DMS79 treated with DMSO at 0.1 percent for 48 hours (cell line): ENCODE measurements at regions not wholly inside any gene's neighbourhood (a gene's known extent, or its start where the extent isn't known, plus 50 kb on each side); places are given as distances from the start of the nearest gene placed in this dataset.

Experiments
- DNase-seq: peaks from one replicate; lab custom pipeline; 2025; lab: John Stamatoyannopoulos, UW

DNA sequence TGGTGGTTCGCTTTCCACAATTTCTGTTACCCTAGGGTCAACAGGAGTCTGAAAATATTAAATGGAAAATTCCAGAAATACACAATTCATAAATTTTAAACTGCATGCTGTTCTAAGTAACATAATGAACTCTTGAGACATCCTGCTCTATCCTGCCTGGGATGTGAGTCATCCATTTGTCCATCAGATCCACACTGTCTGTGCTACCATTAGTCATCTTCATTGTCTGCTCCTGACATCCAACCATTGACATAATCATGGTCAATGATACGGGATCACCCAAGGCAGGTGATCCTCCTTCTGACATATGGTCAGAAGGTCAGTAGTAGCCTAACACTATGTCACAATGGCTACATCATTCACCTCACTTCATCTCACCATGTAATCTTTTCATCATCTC is 276.7 kb upstream of the KIF2A start:
- no peak for DNase-seq

DNA sequence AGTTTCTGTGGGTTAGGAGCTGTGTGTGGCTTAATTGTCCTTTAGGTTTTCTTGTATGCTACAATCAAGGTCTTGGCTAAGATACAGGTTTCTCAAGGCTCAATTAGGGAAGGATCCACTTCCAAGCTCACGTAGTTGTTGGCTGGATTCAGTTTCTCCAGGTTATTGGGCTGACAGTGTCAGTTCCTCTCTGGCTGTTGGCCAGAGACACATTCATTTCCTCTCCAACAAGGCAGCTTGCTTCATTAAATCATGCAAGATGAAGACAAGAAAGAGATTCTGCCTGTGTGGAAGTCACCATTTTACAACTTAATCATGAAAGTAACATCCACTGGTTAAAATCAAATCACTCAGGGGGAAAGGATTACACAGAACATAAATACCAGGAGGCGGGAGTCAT is 275.7 kb upstream of the KIF2A start:
- DNase-seq: no peak

DNA sequence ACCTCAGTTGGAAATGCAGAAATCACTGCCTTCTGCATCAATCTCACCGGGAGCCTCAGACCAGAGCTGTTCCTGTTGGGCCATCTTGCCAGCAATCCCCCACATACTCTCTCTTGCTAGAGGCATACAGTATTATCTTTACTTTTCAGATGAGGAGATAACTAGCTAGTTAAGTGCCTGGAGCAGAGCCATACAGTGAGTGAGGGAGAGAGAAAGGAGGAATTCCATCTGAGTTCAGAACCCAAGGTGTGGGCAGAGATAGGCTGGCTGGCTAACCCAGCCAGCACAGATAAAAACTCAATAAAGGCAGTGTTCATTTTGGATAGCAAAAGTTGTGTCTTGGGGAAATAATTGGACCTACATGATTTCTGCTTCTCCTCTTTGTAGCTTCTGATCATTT is 268.0 kb upstream of the KIF2A start:
- no peak for DNase-seq

- DNase-seq: no peak
These were observed 264.8 kb upstream of the KIF2A start for GRCh38 chr5:62041156-62041756.

DNA sequence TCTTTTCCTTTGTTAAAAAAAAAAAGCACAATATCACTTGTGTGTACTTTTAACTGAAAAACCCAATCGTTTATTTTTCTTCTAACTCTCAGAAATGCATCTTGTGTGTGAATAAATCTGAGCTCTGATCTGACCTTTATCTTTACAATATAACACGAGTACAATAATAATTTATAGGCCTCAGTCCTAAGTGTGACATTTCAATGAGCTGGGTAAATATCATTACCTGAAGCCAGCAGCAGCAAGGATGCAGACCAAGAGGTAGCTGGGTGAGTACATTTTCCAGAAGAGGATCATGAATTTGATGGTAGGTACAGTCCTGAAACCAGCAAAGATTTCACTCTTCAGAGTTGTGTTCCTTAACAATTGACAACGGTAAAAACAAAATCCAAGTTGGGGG is 264.0 kb upstream of the KIF2A start:
- no peak for DNase-seq

- DNase-seq: peak; percentile 7
These were observed 262.4 kb upstream of the KIF2A start for GRCh38 chr5:62043289-62044280.

DNA sequence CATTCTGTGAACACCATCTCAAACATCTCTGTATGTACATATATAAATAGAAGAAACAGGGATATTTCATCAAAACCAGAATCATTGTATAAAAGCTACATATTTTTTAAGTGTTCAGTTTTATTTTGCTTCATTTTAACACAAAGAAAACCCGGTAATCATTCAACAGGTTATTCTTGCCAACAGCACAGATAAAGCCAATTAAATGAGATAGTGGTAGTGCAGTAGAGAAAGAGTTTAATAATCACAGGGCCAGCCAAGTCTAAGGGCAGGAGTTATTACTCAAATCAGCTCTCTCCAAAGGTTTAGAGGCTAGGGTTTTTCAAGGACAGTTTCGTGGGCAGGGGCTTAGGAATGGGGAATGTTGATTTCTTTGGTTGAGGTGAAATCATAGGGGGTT is 261.0 kb upstream of the KIF2A start:
- DNase-seq: no peak

GRCh38 chr5:62046191-62046590 is 259.8 kb upstream of the KIF2A start:
- no peak for DNase-seq

GRCh38 chr5:62051747-62052146 is 254.3 kb upstream of the KIF2A start:
- no peak for DNase-seq

GRCh38 chr5:62059960-62060359 is 246.0 kb upstream of the KIF2A start:
- DNase-seq: no peak

- DNase-seq: no peak
These were observed 241.0 kb upstream of the KIF2A start for GRCh38 chr5:62065050-62065449.

- DNase-seq: no peak
These were observed 239.2 kb upstream of the KIF2A start for GRCh38 chr5:62066761-62067277.

DNA sequence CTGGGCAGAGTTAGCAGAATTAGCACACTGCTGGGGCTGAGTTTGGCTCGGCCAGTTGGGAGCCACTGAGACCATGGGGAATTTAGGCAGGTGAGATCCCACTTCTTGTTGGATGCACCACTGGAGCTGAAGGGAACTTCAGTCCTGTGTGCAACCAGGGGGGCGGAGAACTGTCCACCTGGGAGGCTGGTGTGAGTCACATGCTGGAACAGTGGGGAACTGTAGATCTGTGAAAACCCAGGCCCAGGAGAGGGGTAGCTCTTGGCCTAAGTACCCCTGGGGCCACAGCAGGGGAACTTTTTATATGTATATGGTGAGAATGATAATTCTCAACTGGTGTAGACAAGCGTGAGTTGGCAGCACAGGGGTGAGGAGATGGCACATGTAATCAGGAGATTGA is 237.5 kb upstream of the KIF2A start:
- DNase-seq: no peak

DNA sequence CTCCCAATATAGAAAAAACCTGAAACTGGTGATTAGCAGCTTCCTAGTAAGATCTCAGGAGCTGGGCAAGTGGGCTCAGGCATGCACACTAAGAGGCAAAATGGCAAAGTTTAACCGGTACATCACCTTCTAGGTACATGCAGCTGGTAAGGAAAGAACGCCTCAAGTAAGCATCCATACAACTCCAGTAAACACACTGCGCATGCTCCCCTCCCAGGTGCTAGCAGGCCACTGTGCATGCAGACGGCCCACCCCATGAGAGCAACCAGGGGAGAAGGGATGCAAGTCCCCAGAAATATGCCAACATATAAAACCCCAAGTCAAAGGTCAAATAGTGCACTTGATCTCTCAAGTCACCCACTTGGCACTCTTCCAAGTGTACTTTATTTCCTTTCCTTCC is 228.6 kb upstream of the KIF2A start:
- DNase-seq: no peak

- DNase-seq: no peak
These were observed 228.0 kb upstream of the KIF2A start for GRCh38 chr5:62077823-62078550.

- DNase-seq: no peak
These were observed 223.6 kb upstream of the KIF2A start for GRCh38 chr5:62082370-62082801.

GRCh38 chr5:62083247-62083646 is 222.8 kb upstream of the KIF2A start:
- no peak for DNase-seq

GRCh38 chr5:62083661-62084060 is 222.3 kb upstream of the KIF2A start:
- no peak for DNase-seq

- DNase-seq: no peak
These were observed 221.6 kb upstream of the KIF2A start for GRCh38 chr5:62084391-62084790.

- no peak for DNase-seq
These were observed 215.1 kb upstream of the KIF2A start for GRCh38 chr5:62090953-62091352.

DNA sequence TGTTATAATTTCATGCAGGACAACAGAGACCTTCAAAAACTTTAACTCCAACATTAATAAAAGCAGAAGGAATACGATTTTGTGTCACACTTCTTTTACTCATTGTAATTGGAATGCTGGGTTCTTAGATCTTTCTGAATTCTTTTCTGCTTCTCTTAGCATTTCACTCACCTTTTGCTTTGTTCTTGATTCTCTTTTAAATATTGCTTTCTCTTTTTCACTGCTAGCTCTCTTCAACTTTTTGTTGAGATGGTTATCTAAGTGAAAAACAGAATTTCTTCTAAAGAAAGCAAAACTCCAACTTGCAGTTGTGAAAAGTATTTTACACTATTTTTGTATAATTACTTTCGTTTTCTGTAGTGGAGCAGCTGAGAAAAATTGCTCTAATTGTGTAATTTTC is 212.6 kb upstream of the KIF2A start:
- DNase-seq: no peak

GRCh38 chr5:62093976-62094375 is 212.0 kb upstream of the KIF2A start:
- DNase-seq: peak; percentile 51

DNA sequence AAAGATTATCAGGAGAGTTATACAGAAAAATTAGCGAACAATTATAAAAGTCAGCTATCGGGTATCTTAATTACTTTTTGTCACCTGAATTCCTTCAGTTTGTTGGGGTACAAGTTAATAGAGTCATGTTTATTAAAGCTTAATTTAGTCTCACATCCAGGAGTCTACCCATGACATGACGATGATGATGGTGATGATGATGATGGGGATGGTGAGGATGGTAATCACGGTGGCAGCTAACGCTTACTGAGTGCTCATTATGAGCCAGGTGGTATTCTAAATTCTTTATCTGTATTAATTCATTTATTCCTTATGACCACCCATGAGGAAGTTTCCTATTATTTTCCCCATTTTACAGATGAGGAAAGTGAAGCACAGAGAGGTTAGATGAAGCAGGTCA is 208.6 kb upstream of the KIF2A start:
- no peak for DNase-seq
